Gastroesophageal sphincter (tissue), 3 donors: ENCODE measurements at regions not wholly inside any gene's neighbourhood (a gene's known extent, or its start where the extent isn't known, plus 50 kb on each side); places are given as distances from the start of the nearest gene placed in this dataset.

Experiments used
- CTCF ChIP-seq, 4 experiments: fragments of 200-600 bp in 2 of 4; fragments of 450-650 bp in 2 of 4; sonication (generic) in 1 of 4; IDR thresholded peaks; one replicate each; pipeline ENCODE4 v1.5.1; 2017 to 2019; ENCODE audit warnings: antibody characterized with exemption in 4 of 4, mild to moderate bottlenecking in 2 of 4, moderate library complexity in 2 of 4
- EP300 ChIP-seq: sonication (generic); formaldehyde crosslinking; IDR thresholded peaks from one replicate; pipeline ENCODE4 v1.6.1; 2017; ENCODE audit warnings: antibody characterized with exemption, mild to moderate bottlenecking
- POLR2A ChIP-seq, 2 donors: fragments of 450-650 bp; IDR thresholded peaks; one replicate each; pipeline ENCODE4 v1.6.1; 2017; ENCODE audit warnings: antibody characterized with exemption in 2 of 2, mild to moderate bottlenecking in 2 of 2, moderate library complexity in 1 of 2

GRCh38 chr15:38868326-38869114 is 303.9 kb upstream of the RASGRP1 start:
- TF ChIP-seq CTCF (IDR thresholded peaks at IDR 0.05) = no peak
- TF ChIP-seq POLR2A (IDR thresholded peaks at IDR 0.05) = no peak
- TF ChIP-seq EP300 = no peak
